ENCODE measurements at regions not wholly inside any gene's neighbourhood (a gene's known extent, or its start where the extent isn't known, plus 50 kb on each side); places are given as distances from the start of the nearest gene placed in this dataset.
A peak's percentile ranks its signal among the peaks of the same experiment; 100 is the strongest.

DNA sequence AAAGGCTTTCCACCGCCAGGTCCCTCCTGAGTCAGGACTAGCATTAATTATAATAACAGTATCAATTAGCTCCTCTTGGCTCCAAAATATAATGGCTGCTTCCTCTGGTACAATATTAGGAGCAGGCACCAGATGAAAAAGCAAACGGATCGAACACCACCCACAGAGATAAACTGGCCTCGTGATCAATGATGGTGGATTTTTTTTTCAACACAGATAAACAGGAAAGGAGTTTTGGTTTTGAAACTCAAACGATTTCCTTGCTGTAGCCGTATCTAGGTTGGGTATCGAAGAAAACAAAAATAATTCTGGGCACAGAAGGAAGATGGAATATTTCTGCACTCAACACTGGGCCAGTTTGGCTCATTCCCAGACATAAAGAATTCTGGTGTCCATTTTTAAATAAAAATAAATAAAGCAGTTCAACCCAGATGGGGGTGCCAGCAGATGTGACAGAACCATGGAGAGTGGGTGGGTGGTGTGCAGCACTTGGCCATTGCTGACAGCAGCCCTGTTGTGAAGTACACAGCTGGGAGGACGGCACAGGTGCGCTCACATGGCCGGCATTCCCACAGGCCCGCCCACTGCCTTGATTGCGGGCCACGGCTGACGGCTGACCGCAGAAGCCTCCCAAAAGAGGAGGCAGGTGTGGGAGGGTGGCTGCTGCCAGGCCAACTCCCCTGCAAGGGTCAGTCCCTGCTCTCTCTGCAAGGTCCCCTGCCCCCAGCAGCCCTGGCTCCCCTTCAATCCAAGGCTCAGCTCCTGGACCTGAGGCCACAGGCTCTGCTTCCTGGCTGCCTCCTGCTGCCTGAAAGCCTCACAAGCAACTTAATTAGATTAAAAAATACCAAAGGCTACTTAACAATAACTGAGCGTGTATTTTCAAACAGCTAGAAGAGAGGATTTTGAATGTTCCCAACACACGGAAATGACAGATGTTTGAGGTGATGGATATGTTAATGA, 351.9 kb upstream of the ID2 start:
- no TSS peak for BruUV-seq (replicated peaks)
- in situ Hi-C loops (cut with MboI) (no loop called here), intact Hi-C loops (cut with micrococcal nuclease) (no loop called here)
- FAIRE-seq (no peak), DNase-seq (ENCODE audit: extremely low read depth in 1 of 4, low spot score in 3 of 4) (no peak), ATAC-seq (0 out of 3 replicates have a peak, but pooled peaks have one; percentile 20)
- no peaks in the 10 kb centered on the region for H4K20me1 ChIP-seq (replicated peaks; ENCODE audit: control insufficient read depth, insufficient read depth, low read length)
- no peak overlapping the region for H3K4me2 ChIP-seq (ENCODE audit: insufficient read depth, low read length)
- H3K27ac ChIP-seq (ENCODE audit: extremely low read depth, low read depth, low read length) = no peak overlapping the region
- ChIA-PET POLR2A (interaction anchor here (0.5 kb wide), 1 partner anchor 9 kb away, joined by 3 read pairs; no protein-coding TSS in a partner anchor), CTCF (ENCODE audit: low intra/inter-chr PET ratio) (no interaction called here)
- H3K4me3 ChIP-seq = no peak overlapping the region
- H3K9me3 ChIP-seq (replicated peaks; ENCODE audit: control insufficient read depth, insufficient read depth, low read depth, low read length) = no peaks in the 10 kb centered on the region
- H3K36me3 ChIP-seq (ENCODE audit: control insufficient read depth, insufficient read depth, low read length) = no peaks in the 10 kb centered on the region
- H3K4me1 ChIP-seq (replicated peaks in 1 of 2; ENCODE audit: control insufficient read depth in 2 of 2, insufficient read depth in 2 of 2, low read length in 2 of 2) = peaks cover 4 to 10% of the 10 kb centered on the region in 2 experiments; a peak in 4 of 5 replicates
- H3K27me3 ChIP-seq (ENCODE audit: control insufficient read depth in 2 of 2, insufficient read depth in 2 of 2, low read length in 2 of 2) = peaks cover 0 to 19% of the 10 kb centered on the region in 2 experiments; a peak in 2 of 5 replicates
- H3K9ac ChIP-seq (ENCODE audit: insufficient read depth in 1 of 2, low read depth in 2 of 2, low read length in 2 of 2) = no peak overlapping the region
- no peaks in the 10 kb centered on the region for H3K9me1 ChIP-seq (ENCODE audit: control insufficient read depth, insufficient read depth, low read length)
- WGBS (ENCODE audit: insufficient coverage, low coverage, missing lambda C conversion rate) = 20% methylated on average over 17 of the region's 17 CpGs
- H2AFZ ChIP-seq (ENCODE audit: low read depth, low read length) = no peak overlapping the region
- TF ChIP-seq, protein P1, sequence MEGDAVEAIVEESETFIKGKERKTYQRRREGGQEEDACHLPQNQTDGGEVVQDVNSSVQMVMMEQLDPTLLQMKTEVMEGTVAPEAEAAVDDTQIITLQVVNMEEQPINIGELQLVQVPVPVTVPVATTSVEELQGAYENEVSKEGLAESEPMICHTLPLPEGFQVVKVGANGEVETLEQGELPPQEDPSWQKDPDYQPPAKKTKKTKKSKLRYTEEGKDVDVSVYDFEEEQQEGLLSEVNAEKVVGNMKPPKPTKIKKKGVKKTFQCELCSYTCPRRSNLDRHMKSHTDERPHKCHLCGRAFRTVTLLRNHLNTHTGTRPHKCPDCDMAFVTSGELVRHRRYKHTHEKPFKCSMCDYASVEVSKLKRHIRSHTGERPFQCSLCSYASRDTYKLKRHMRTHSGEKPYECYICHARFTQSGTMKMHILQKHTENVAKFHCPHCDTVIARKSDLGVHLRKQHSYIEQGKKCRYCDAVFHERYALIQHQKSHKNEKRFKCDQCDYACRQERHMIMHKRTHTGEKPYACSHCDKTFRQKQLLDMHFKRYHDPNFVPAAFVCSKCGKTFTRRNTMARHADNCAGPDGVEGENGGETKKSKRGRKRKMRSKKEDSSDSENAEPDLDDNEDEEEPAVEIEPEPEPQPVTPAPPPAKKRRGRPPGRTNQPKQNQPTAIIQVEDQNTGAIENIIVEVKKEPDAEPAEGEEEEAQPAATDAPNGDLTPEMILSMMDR (IDR thresholded peaks at IDR 0.05 in 2 of 3, conservative IDR thresholded peaks at IDR 0.05 in 1 of 3; ENCODE audit: insufficient read depth in 2 of 3, low read depth in 1 of 3, low read length in 3 of 3) = peak in 1 of 3 experiments; percentile 20; a peak in 2 of 6 replicates
- TF ChIP-seq RBFOX2 (IDR thresholded peaks at IDR 0.05; ENCODE audit: low read depth, low read length) (no peak), RAD21 (CRISPR knock-in tag; conservative IDR thresholded peaks at IDR 0.05 in 1 of 2, IDR thresholded peaks at IDR 0.05 in 1 of 2) (0 out of 4 replicates have a peak, but pooled peaks of 1 of the 2 experiments have one; percentile 12), ZNF830 (CRISPR knock-in tag; IDR thresholded peaks at IDR 0.05) (no peak), ZNF184 (CRISPR knock-in tag; IDR thresholded peaks at IDR 0.05) (no peak), STAG1 (CRISPR knock-in tag; IDR thresholded peaks at IDR 0.05; ENCODE audit: borderline replicate concordance) (no peak)
- TF ChIP-seq, protein P2, sequence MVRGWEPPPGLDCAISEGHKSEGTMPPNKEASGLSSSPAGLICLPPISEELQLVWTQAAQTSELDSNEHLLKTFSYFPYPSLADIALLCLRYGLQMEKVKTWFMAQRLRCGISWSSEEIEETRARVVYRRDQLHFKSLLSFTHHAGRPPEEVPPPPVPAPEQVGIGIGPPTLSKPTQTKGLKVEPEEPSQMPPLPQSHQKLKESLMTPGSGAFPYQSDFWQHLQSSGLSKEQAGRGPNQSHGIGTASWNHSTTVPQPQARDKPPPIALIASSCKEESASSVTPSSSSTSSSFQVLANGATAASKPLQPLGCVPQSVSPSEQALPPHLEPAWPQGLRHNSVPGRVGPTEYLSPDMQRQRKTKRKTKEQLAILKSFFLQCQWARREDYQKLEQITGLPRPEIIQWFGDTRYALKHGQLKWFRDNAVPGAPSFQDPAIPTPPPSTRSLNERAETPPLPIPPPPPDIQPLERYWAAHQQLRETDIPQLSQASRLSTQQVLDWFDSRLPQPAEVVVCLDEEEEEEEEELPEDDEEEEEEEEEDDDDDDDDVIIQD (CRISPR knock-in tag; IDR thresholded peaks at IDR 0.05) = no peak
- TF ChIP-seq, protein P3, sequence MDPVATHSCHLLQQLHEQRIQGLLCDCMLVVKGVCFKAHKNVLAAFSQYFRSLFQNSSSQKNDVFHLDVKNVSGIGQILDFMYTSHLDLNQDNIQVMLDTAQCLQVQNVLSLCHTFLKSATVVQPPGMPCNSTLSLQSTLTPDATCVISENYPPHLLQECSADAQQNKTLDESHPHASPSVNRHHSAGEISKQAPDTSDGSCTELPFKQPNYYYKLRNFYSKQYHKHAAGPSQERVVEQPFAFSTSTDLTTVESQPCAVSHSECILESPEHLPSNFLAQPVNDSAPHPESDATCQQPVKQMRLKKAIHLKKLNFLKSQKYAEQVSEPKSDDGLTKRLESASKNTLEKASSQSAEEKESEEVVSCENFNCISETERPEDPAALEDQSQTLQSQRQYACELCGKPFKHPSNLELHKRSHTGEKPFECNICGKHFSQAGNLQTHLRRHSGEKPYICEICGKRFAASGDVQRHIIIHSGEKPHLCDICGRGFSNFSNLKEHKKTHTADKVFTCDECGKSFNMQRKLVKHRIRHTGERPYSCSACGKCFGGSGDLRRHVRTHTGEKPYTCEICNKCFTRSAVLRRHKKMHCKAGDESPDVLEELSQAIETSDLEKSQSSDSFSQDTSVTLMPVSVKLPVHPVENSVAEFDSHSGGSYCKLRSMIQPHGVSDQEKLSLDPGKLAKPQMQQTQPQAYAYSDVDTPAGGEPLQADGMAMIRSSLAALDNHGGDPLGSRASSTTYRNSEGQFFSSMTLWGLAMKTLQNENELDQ (CRISPR knock-in tag; IDR thresholded peaks at IDR 0.05; ENCODE audit: borderline replicate concordance) = no peak
- H3K79me2 ChIP-seq (ENCODE audit: control insufficient read depth, insufficient read depth, low read length) = no peaks in the 10 kb centered on the region

Data from K562 (cell line).